ENCODE measurements at regions not wholly inside any gene's neighbourhood (a gene's known extent, or its start where the extent isn't known, plus 50 kb on each side); places are given as distances from the start of the nearest gene placed in this dataset.

DNA sequence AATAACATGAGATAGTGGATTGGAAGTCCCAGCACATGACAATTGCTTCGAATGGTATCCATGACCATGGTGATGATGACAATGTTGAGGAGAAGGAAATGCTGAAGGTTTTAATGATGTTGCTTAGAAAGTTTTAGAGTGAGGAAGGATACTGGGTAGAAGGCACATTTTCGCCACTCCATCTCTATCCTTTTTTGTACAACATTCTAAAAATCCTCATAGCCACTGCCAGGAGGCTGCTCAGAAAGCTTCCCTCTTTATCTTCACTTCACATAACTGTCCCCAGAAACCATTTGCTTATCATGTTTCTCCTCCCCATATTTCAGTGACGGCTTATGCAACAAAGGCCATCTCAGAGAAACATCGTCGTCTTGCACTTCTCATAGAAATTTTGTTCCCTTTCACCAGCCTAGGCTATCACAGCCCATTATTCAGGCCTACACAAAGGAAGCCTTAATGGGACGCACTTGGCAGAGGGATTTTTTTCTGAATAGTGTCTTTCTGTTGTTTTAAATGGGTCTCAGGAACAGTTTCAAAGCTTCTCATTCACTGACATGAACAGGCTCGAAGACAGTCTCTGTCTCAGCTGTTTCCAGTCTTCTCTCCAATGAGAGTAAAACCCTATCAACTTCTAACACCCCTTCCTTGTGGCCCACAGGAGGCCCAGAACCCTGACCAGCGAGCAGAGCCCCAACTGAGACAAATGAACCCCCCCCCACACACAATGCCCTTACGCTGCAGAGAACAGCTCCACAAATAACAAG, 506.7 kb downstream of the HAPSTR1 start:
- H3K4me2 ChIP-seq (ENCODE audit: low read length), result no peak overlapping the region
- H3K9ac ChIP-seq (ENCODE audit: low read length), result no peak overlapping the region
- no peaks in the 10 kb centered on the region for H4K20me1 ChIP-seq (ENCODE audit: insufficient read depth, low read length)
- no peak for FAIRE-seq
- TF ChIP-seq EZH2 (IDR thresholded peaks at IDR 0.05; ENCODE audit: insufficient read depth, low read length), result no peak
- TF ChIP-seq, protein P1, sequence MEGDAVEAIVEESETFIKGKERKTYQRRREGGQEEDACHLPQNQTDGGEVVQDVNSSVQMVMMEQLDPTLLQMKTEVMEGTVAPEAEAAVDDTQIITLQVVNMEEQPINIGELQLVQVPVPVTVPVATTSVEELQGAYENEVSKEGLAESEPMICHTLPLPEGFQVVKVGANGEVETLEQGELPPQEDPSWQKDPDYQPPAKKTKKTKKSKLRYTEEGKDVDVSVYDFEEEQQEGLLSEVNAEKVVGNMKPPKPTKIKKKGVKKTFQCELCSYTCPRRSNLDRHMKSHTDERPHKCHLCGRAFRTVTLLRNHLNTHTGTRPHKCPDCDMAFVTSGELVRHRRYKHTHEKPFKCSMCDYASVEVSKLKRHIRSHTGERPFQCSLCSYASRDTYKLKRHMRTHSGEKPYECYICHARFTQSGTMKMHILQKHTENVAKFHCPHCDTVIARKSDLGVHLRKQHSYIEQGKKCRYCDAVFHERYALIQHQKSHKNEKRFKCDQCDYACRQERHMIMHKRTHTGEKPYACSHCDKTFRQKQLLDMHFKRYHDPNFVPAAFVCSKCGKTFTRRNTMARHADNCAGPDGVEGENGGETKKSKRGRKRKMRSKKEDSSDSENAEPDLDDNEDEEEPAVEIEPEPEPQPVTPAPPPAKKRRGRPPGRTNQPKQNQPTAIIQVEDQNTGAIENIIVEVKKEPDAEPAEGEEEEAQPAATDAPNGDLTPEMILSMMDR (IDR thresholded peaks at IDR 0.05; ENCODE audit: insufficient read depth, low read depth, low read length), result no peak
- no peaks in the 10 kb centered on the region for H3K36me3 ChIP-seq (ENCODE audit: insufficient read depth, low read length)
- no peaks in the 10 kb centered on the region for H3K9me3 Mint-ChIP-seq (ENCODE audit: unreplicated experiment)
- no peak overlapping the region for H3K4me3 Mint-ChIP-seq (ENCODE audit: unreplicated experiment)
- H3K36me3 Mint-ChIP-seq (ENCODE audit: low read depth, unreplicated experiment), result no peaks in the 10 kb centered on the region
- H3K27ac Mint-ChIP-seq (ENCODE audit: unreplicated experiment), result no peak overlapping the region
- peaks cover 8% of the 10 kb centered on the region for H3K4me1 Mint-ChIP-seq (ENCODE audit: low read depth, unreplicated experiment)
- no peak for DNase-seq (ENCODE audit: low read depth)
- H3K4me1 ChIP-seq (ENCODE audit: insufficient read depth, low read length), result no peaks in the 10 kb centered on the region
- no peaks in the 10 kb centered on the region for H3K9me3 ChIP-seq (ENCODE audit: insufficient read depth, low read depth, low read length)
- peaks cover 4% of the 10 kb centered on the region for H3K27me3 Mint-ChIP-seq (ENCODE audit: low read depth, unreplicated experiment)
- no peak overlapping the region for H3K27ac ChIP-seq (ENCODE audit: low read depth, low read length)
- H3K27me3 ChIP-seq (ENCODE audit: insufficient read depth, low read length), result no peaks in the 10 kb centered on the region
- H3K4me3 ChIP-seq (ENCODE audit: insufficient read depth, low read depth, low read length), result no peak overlapping the region
- no peaks in the 10 kb centered on the region for H3K79me2 ChIP-seq (ENCODE audit: insufficient read depth, low read length)
- H2AFZ ChIP-seq (ENCODE audit: low read depth, low read length), result no peak overlapping the region

DNA sequence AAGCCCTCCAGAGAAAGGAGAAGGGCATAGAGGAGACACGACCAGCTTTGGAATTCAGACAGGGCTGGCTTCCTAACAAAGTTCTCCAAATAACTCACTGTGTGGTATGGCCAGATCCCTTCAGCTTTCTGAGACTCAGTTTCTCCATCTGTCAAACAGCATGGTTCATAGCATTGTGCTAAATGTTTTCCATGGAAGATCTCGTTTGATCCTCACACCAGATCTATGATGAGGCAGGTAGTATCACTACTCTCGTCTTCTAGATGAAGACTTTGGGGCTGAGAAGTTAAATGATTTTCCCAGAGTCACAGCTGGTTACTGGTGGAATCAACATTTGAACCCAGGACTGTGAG, 507.3 kb downstream of the HAPSTR1 start:
- Histone ChIP-seq H3K9me3 (ENCODE audit: insufficient read depth, low read depth, low read length) (no peaks in the 10 kb centered on the region), H2AFZ (ENCODE audit: low read depth, low read length) (no peak overlapping the region), H3K79me2 (ENCODE audit: insufficient read depth, low read length) (no peaks in the 10 kb centered on the region), H3K27ac (ENCODE audit: low read depth, low read length) (no peak overlapping the region), H3K9ac (ENCODE audit: low read length) (no peak overlapping the region), H3K4me3 (ENCODE audit: insufficient read depth, low read depth, low read length) (no peak overlapping the region), H3K36me3 (ENCODE audit: insufficient read depth, low read length) (no peaks in the 10 kb centered on the region), H3K27me3 (ENCODE audit: insufficient read depth, low read length) (no peaks in the 10 kb centered on the region), H3K4me1 (ENCODE audit: insufficient read depth, low read length) (no peaks in the 10 kb centered on the region), H3K4me2 (ENCODE audit: low read length) (no peak overlapping the region), H4K20me1 (ENCODE audit: insufficient read depth, low read length) (no peaks in the 10 kb centered on the region)
- Mint-ChIP-seq H3K4me1 (ENCODE audit: low read depth, unreplicated experiment) (peaks cover 8% of the 10 kb centered on the region), H3K4me3 (ENCODE audit: unreplicated experiment) (no peak overlapping the region), H3K27ac (ENCODE audit: unreplicated experiment) (no peak overlapping the region), H3K27me3 (ENCODE audit: low read depth, unreplicated experiment) (peaks cover 4% of the 10 kb centered on the region), H3K36me3 (ENCODE audit: low read depth, unreplicated experiment) (no peaks in the 10 kb centered on the region), H3K9me3 (ENCODE audit: unreplicated experiment) (no peaks in the 10 kb centered on the region)
- FAIRE-seq (no peak), DNase-seq (ENCODE audit: low read depth) (no peak)
- TF ChIP-seq, protein P1 (IDR thresholded peaks at IDR 0.05; ENCODE audit: insufficient read depth, low read depth, low read length), result no peak
- TF ChIP-seq EZH2 (IDR thresholded peaks at IDR 0.05; ENCODE audit: insufficient read depth, low read length), result no peak

DNA sequence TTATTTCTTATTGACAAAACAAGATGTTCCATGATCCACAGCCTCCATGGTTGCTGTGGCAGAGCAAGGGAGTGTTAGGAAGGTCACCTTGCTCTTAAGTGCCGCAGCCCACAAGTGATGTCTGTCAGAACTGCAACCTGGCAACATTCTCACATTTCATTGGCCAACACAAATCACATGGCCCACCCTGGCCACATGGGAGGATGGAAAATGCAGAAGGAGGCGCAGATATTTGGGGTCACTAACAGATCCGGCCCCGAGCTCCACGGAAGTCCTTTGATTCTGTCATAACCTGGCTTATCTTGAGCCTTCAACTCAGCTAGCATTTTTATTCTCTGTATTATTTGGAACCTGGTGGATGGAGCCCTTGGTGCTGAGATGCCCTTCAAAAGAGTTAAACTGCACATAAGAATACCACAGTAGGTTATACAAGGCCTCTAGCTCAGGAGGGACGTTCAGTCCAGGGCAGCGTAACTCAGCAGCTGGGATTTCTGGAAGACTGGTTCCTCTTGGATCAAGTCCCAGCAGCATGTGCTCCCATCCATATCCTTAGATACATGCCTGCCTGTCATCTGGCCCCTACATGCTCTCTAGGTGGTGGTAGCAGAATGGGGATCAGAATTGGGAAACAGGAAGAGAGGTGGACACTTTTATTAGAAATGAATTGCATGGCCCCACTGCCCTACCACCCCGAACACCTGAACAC, 508.1 kb downstream of the HAPSTR1 start:
- H3K4me3 Mint-ChIP-seq (ENCODE audit: unreplicated experiment), result no peak overlapping the region
- no peak overlapping the region for H3K9ac ChIP-seq (ENCODE audit: low read length)
- H3K4me1 Mint-ChIP-seq (ENCODE audit: low read depth, unreplicated experiment), result peaks cover 8% of the 10 kb centered on the region
- peaks cover 7% of the 10 kb centered on the region for H3K27me3 Mint-ChIP-seq (ENCODE audit: low read depth, unreplicated experiment)
- H2AFZ ChIP-seq (ENCODE audit: low read depth, low read length), result no peak overlapping the region
- no peak overlapping the region for H3K27ac ChIP-seq (ENCODE audit: low read depth, low read length)
- no peak for DNase-seq (ENCODE audit: low read depth)
- no peak overlapping the region for H3K4me3 ChIP-seq (ENCODE audit: insufficient read depth, low read depth, low read length)
- no peaks in the 10 kb centered on the region for H3K36me3 ChIP-seq (ENCODE audit: insufficient read depth, low read length)
- TF ChIP-seq, protein P1 (IDR thresholded peaks at IDR 0.05; ENCODE audit: insufficient read depth, low read depth, low read length), result no peak
- no peak for TF ChIP-seq EZH2 (IDR thresholded peaks at IDR 0.05; ENCODE audit: insufficient read depth, low read length)
- FAIRE-seq, result no peak
- no peaks in the 10 kb centered on the region for H4K20me1 ChIP-seq (ENCODE audit: insufficient read depth, low read length)
- H3K27ac Mint-ChIP-seq (ENCODE audit: unreplicated experiment), result no peak overlapping the region
- no peaks in the 10 kb centered on the region for H3K79me2 ChIP-seq (ENCODE audit: insufficient read depth, low read length)
- H3K4me1 ChIP-seq (ENCODE audit: insufficient read depth, low read length), result no peaks in the 10 kb centered on the region
- no peaks in the 10 kb centered on the region for H3K27me3 ChIP-seq (ENCODE audit: insufficient read depth, low read length)
- no peaks in the 10 kb centered on the region for H3K9me3 ChIP-seq (ENCODE audit: insufficient read depth, low read depth, low read length)
- no peak overlapping the region for H3K4me2 ChIP-seq (ENCODE audit: low read length)
- H3K9me3 Mint-ChIP-seq (ENCODE audit: unreplicated experiment), result no peaks in the 10 kb centered on the region
- H3K36me3 Mint-ChIP-seq (ENCODE audit: low read depth, unreplicated experiment), result no peaks in the 10 kb centered on the region
